HG02678 (cell line): ENCODE measurements at regions not wholly inside any gene's neighbourhood (a gene's known extent, or its start where the extent isn't known, plus 50 kb on each side); places are given as distances from the start of the nearest gene placed in this dataset.
"Not testable (repeated sequence)": the region's sequence is repeated elsewhere in the genome, so short reads cannot be mapped to it uniquely, and the experiment has no call there.

Experiments
- ATAC-seq: cut with Tn5 transposase; IDR thresholded peaks from one replicate; pipeline ENCODE4 v1.9.1; 2021; ENCODE audit warnings: mild to moderate bottlenecking, moderate library complexity; ENCODE audit not compliant: unreplicated experiment

DNA sequence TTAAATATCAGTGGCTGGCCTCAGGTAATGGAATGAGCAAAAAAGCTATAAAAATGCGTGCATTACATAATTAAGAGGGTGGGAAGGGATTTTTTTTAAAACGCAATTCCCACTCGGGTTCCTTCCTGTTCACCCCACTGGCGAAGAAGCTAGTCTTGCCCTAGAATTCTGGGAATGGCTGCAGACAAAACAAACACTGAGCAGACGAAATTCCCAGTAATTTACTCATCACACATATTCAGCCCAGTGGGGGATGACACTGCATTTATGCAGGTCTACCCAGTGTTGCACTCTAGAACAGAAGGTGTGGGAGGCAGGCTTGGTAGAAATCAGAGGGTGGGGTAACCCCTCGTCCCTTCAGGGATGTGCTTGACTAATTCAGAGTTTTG, 2695.0 kb upstream of the DEFB115 start:
- ATAC-seq = no peak

DNA sequence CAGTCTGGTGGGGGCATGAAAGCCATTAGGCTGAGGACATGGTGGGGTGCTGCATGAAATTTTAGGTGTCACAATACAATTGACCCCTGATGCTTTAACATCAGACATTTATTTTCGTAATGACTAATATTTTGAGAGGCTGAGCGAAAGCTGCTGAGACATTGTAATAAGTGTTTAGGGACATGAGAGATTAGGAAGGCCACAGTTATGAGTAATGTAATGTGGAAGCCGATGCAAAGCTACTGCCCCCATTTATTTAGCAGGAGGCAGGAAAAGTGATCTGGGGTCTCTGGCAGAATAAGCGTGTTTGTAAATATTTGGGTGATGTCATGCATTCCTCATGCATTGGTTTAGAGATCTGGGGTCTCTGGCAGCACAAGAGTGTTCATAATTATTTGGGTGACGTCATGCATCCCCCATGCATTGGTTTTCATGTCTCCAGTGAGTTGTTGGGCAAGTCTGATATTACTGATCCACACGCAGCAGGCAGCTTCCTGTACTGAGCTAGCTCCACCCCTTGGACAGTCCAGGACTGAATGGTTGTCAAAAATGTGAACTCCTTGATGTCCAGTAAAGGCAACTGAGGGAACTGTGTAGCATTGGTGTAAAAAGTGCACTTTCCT, 2694.5 kb upstream of the DEFB115 start:
- ATAC-seq = not testable (repeated sequence)

DNA sequence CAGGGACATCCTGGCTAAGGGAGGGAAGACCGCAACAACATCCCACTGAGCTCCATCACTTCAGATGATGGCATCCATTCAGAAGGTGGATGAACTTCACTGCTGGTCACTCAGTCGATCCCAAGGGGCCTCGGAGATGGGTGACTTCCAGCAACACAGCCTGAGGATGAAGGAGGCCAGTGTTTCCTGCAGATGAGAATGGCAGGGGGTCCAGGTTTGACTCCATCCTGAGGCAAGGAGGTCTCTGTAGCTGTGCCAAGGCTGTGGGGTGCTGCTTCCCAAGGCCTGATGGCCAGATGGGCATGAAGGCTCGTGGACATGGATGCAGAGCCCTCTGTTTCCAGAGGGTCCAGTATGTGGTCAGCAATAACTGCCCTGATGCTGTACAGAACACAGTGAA, 2693.4 kb upstream of the DEFB115 start:
- ATAC-seq = not testable (repeated sequence)

DNA sequence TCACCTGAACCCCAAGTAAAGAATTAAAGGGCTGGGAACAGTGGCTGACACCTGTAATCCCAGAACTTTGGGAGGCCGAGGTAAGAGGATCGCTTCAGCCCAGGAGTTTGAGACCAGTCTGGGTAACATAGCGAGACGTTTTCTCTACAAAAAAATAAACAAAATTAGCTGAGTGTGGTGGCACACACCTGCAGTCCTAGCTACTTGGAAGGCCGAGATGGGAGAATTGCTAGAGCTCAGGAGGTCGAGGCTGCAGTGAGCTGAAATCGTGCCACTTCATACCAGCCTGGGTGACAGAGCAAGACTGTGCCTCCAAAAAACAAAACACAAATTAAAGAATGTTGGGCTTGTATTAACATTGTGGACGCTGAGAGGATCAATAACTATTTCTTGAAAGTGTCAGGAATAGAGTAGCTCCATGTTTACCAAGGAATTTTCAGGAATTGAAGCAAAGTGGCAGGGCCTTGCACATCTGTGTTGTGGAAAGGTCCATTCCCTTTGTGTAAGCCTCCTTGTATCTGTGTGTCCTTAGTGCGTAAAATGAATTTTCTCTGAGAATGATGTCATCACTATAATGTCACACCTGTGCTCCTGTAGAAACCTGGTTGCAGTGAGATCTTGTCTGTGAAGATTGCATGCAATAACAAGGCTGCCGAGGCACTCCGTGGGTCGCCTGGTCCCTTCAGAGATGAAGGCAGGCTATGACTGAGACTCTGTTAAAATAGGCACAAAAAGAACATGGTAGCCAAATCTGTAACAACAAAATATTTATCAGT, 2692.6 kb upstream of the DEFB115 start:
- ATAC-seq = not testable (repeated sequence)

DNA sequence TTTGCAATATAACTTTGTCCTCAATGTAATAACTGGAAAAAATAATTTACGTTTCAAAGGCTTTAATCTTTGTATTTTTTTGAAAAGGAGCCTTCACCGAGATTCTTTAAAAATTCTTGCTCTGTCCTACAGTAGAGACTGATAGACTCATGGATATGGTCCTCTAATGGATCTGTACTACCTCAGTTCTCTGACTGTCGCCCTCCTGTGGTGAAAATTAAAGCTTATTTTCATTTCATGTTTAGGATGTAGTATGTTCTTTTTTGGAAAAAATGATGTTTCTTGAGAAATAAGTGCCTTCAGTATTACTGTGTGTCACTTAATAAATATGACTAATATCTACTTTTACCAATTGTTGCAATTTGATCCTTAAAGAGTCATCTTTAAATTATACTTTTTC, 2681.5 kb upstream of the DEFB115 start:
- not testable (repeated sequence) for ATAC-seq

DNA sequence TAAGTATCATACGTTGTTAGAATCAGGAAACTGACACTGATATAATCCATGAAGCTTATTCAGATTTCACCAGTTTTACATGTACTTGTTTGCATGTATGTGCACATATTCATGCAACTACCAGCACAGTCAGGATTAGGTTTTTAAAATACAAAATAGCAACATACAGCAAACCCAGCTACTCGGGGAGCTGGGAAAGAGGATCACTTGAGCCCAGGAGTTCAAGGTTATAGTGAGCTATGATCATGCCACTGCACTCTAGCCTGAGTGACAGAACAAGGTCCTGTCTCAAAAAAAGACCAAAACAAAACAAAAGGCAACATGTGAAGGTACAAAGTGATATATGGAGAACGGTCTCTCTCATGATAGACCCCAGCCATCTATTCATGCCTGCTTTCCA, 2665.8 kb upstream of the DEFB115 start:
- not testable (repeated sequence) for ATAC-seq

DNA sequence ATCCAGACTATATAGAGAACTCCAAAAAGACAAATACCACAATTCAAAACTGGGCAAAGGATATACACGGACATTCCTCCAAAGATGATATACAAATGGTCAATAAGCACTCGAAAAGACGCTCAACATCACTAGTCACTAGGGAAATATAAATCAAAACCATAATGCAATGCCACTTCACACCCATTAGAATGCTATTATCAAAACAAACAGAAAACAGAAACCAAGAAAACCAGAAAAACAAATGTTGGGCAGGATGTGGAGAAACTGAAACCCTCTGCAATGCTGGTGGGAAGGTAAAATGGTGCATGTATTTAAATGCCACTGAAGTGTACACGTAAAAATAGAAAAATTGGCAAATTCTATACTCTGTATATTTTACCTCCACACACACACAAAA, 2664.1 kb upstream of the DEFB115 start:
- ATAC-seq = not testable (repeated sequence)

DNA sequence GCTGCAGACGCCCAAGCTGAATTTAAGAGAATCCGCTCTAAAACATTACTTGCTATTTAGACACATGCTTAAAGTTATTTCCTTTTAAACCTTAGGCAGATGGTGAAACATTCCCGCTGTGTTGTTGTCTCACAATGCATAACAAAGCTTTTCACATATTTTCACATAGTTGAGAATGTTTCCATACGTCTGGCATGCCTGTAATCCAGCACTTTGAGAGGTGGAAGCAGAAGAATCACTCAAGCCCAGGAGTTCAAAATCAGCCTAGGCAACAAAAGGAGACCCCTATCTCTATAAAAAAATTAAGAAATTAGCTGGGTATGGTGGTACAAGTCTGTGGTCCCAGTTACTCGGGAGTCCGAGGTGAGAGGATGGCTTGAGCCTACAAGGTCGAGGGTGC, 2663.0 kb upstream of the DEFB115 start:
- not testable (repeated sequence) for ATAC-seq

DNA sequence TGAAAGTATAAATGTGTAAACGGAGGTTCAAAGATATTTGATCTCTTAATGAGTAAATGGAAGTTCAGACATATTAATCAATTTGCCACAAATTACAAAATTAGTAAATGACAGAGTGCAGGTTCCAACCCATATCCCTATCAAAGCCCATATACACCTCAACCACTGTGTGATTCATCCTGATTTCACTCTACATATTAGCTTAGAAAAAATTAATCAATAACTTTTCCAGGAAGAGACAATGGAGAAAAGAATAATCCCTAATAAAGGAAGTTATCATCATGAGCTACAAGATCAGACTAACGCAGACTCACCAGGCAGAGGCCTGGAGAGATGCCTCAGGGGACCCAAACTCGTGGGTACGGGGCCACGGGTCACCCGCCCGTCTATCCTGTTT, 2655.5 kb upstream of the DEFB115 start:
- ATAC-seq = not testable (repeated sequence)

DNA sequence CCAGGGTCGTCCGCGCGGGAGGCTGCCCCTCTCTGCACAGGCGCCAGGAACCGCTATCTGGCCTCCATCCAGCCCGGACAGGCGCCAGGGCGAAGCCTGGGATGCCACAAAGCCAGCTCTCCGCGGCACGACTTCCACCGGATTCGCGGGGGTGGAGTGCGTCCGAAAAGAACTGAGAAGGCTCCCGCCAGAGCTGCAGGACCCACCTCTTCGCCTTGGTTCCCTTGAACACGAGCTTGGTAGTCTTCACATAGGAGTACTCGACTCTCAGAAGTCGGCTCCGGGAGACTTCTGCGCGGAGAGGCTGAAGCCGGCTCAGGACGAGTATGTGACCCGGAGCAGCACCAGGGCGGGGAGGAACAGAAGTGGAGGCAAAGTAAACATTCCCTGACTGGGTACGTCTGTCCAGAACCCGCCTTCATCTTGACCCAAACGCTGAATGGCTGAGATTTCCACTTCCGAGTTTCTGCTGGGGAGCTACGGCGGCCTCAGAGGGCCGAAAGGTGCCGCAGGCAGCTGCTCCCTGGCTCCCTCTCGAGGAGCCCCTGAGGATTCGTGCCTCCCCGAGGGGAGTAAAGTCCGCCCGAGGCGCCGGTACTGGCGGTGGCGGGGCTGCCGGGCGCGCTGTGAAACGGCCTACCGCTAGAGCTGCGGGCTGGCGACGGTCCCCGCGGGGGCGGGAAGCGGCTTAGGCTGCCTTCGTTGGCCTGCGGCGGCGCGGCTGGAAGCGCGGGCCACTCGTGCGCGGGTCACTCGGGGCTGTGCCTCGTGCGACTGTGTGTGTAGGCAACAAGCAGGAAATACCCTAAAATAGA, 2654.9 kb upstream of the DEFB115 start:
- ATAC-seq = peak; percentile 99

DNA sequence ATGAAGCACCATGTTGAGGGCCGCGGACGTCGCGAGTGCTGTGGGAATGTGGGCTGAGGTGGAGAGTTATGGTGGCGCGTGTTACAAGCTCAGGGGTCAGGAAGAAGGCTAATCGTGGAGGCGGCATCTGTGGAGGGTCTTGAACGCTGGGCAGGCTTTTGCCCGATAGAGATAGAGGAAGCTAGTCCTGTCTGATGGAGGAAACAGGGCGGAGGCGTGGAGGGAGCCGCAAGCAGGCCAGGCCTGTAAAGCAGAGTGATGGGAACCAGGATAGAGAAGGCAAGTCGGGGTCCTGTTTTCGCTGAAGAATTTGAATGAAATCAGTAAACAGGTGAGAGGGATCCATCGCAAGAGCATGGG, 2654.3 kb upstream of the DEFB115 start:
- ATAC-seq = not testable (repeated sequence)

DNA sequence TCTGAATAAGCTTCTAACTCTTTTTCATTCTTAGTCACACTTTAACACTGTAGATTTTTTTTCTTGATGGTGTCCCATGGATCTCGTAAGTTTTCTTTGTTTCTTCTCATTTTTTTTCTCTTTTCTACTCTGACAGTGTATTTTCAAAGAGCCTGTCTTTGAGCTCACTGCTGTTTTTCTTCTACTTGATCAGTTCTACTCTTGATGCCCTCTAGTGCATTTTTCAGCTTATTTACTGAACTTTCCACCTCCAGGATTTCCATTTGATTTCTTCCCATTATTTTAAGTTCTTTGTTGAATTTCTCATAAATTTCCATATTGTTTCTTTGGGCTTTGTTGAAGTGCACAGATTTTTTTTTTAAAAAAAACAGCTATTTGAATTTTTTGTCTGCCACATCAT, 2641.1 kb upstream of the DEFB115 start:
- no peak for ATAC-seq

DNA sequence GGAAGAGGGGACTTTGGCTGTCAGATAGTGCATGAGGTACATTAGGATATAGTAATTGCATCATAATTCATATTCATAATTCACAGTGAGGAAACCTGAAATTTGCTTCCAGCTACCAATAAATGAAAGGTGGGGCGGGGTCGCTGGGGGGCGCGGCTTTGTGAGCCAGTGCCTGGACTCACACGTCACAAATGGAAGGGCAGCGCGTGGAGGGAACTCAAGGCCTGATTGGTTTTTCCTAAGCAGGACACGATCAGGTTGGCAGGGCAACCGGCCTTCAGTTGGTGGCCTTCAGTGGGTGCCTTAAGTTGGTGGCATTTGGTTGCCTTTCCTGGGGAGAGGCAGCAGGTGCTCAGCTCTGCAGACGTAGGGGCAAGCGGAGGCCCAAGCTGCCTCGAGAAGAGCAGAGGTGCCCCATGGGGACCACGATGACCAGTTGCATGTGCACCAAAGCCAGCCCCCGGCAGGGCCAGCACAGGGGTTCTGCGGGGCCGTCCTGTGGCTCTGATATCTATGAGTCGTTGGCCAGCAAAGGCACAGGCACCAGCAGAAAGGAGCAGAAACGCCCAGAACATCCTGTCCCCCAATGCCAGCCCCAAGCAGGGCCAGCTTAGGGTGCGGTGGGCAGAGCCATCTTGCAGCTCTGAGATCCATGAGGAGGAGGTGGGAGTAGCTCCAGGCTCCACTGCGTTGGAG, 2637.4 kb upstream of the DEFB115 start:
- not testable (repeated sequence) for ATAC-seq

DNA sequence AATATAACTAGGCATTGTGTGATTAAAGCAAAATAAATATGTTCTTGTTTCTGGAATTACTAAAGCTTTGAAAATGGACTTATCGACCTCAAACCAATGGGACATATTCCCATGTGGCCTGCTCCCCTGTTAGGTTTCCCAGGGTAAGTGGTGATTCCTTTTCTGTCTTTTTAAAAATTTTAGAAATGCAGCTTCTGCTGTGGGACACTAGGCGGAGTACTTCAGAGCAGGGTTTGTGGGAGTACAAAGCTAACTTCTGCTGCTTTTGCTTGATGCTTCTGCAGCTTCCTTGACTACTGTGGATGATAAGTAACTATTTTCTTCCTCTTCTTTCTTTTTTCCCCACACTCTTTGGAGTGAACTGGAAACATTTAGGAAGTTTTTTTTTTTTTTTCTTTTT, 2632.4 kb upstream of the DEFB115 start:
- ATAC-seq = not testable (repeated sequence)

DNA sequence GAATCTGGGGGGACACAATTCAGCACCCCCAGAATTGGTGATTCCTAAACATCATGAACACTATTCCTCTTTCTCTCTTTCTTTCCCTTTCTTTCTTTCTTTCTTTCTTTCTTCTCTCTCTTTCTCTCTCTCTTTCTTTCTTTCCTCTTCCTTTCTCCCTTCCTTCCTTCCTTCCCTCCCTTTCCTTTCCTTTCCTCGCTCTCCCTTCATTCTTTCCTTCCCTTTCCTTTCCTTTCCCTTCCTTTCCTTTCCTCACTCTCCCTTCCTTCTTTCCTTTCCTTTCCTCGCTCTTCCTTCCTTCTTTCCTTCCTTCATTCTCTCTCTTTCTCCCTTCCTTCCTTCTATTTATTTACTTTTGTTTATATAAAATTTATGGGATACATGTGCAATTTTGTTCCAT, 2616.6 kb upstream of the DEFB115 start:
- not testable (repeated sequence) for ATAC-seq
